Mesodermal cell (in vitro differentiated cells): ENCODE measurements at regions not wholly inside any gene's neighbourhood (a gene's known extent, or its start where the extent isn't known, plus 50 kb on each side); places are given as distances from the start of the nearest gene placed in this dataset.
"Not testable (repeated sequence)": the region's sequence is repeated elsewhere in the genome, so short reads cannot be mapped to it uniquely, and the experiment has no call there.

ENCODE experiments used
- H3K27ac ChIP-seq: 2 replicates; pipeline ENCODE4 v1.7.0; 2013; ENCODE audit warnings: mild to moderate bottlenecking, low read depth, low read length, moderate library complexity; ENCODE audit not compliant: severe bottlenecking
- H3K36me3 ChIP-seq: 2 replicates; pipeline ENCODE4 v1.7.1; 2013; ENCODE audit warnings: mild to moderate bottlenecking, low read length, moderate library complexity; ENCODE audit not compliant: control insufficient read depth, insufficient read depth
- H3K4me1 ChIP-seq: one replicate; pipeline ENCODE4 v1.7.1; 2013; ENCODE audit warnings: mild to moderate bottlenecking, low read length; ENCODE audit not compliant: insufficient read depth, control insufficient read depth, poor library complexity, severe bottlenecking
- H3K4me3 ChIP-seq: 2 replicates; pipeline ENCODE4 v1.7.0; 2013; ENCODE audit warnings: low read length, control low read depth, mild to moderate bottlenecking; ENCODE audit not compliant: insufficient read depth, poor library complexity, severe bottlenecking; ENCODE audit errors: extremely low read depth
- H3K9me3 ChIP-seq: 2 replicates; pipeline ENCODE4 v1.7.1; 2013; ENCODE audit warnings: mild to moderate bottlenecking, low read length, moderate library complexity; ENCODE audit not compliant: control insufficient read depth
- WGBS, 2 experiments: methylation state at CpG; one replicate each; pipeline ENCODE4 v1.1.5; 2013; ENCODE audit warnings: missing lambda C conversion rate in 2 of 2; ENCODE audit not compliant: insufficient coverage in 2 of 2; 5-methylcytosine and 5-hydroxymethylcytosine counted together

- WGBS, 2 experiments: 60 to 93% methylated on average over 1 to 3 of the region's 3 CpGs
- Histone ChIP-seq H3K4me3 (no peak overlapping the region), H3K4me1 (no peaks in the 10 kb centered on the region), H3K27ac (no peak overlapping the region), H3K36me3 (no peaks in the 10 kb centered on the region), H3K9me3 (no peaks in the 10 kb centered on the region)
These were observed 116.6 kb upstream of the RAI2 start for GRCh38 chrX:17977696-17978095.

GRCh38 chrX:17976955-17977354 is 115.9 kb upstream of the RAI2 start:
- H3K4me1 ChIP-seq: no peaks in the 10 kb centered on the region
- no peak overlapping the region for H3K27ac ChIP-seq
- no peak overlapping the region for H3K4me3 ChIP-seq
- no peaks in the 10 kb centered on the region for H3K36me3 ChIP-seq
- 100% methylated on average over 1 of the region's 3 CpGs; no CpG with 5 or more reads in 1 of the 2 experiments for WGBS, 2 experiments
- H3K9me3 ChIP-seq: no peaks in the 10 kb centered on the region

GRCh38 chrX:17975349-17975748 is 114.3 kb upstream of the RAI2 start:
- no CpG with 5 or more reads among the region's 5 CpGs for WGBS, 2 experiments
- not testable (repeated sequence) for H3K27ac ChIP-seq, H3K4me1 ChIP-seq, H3K4me3 ChIP-seq, H3K9me3 ChIP-seq, H3K36me3 ChIP-seq

GRCh38 chrX:17968367-17968766 is 107.3 kb upstream of the RAI2 start:
- 100% methylated on average over 2 of the region's 8 CpGs; no CpG with 5 or more reads in 1 of the 2 experiments for WGBS, 2 experiments
- H3K4me3 ChIP-seq: no peak overlapping the region
- no peaks in the 10 kb centered on the region for H3K36me3 ChIP-seq
- no peaks in the 10 kb centered on the region for H3K4me1 ChIP-seq
- no peak overlapping the region for H3K27ac ChIP-seq
- no peaks in the 10 kb centered on the region for H3K9me3 ChIP-seq

- Histone ChIP-seq H3K4me3 (no peak overlapping the region), H3K36me3 (no peaks in the 10 kb centered on the region), H3K9me3 (no peaks in the 10 kb centered on the region), H3K27ac (no peak overlapping the region), H3K4me1 (no peaks in the 10 kb centered on the region)
- WGBS, 2 experiments: 100% methylated on average over 1 of the region's 3 CpGs; no CpG with 5 or more reads in 1 of the 2 experiments
These were observed 106.8 kb upstream of the RAI2 start for GRCh38 chrX:17967888-17968287.

GRCh38 chrX:17964871-17965270 is 103.8 kb upstream of the RAI2 start:
- H3K9me3 ChIP-seq: no peaks in the 10 kb centered on the region
- H3K27ac ChIP-seq: no peak overlapping the region
- no CpG with 5 or more reads among the region's 1 CpG for WGBS, 2 experiments
- no peak overlapping the region for H3K4me3 ChIP-seq
- H3K4me1 ChIP-seq: no peaks in the 10 kb centered on the region
- H3K36me3 ChIP-seq: no peaks in the 10 kb centered on the region

GRCh38 chrX:17960891-17961290 is 99.8 kb upstream of the RAI2 start:
- Histone ChIP-seq H3K27ac (no peak overlapping the region), H3K4me3 (no peak overlapping the region), H3K9me3 (no peaks in the 10 kb centered on the region), H3K36me3 (no peaks in the 10 kb centered on the region), H3K4me1 (no peaks in the 10 kb centered on the region)
- no CpG with 5 or more reads among the region's 3 CpGs for WGBS, 2 experiments

- Histone ChIP-seq H3K4me1 (no peaks in the 10 kb centered on the region), H3K27ac (no peak overlapping the region), H3K9me3 (no peaks in the 10 kb centered on the region), H3K4me3 (no peak overlapping the region), H3K36me3 (no peaks in the 10 kb centered on the region)
- WGBS, 2 experiments: 50 to 80% methylated on average over 1 to 4 of the region's 10 CpGs
These were observed 83.9 kb upstream of the RAI2 start for GRCh38 chrX:17944833-17945497.

GRCh38 chrX:17941171-17941570 is 80.1 kb upstream of the RAI2 start:
- H3K36me3 ChIP-seq, H3K4me3 ChIP-seq, H3K9me3 ChIP-seq, H3K27ac ChIP-seq, H3K4me1 ChIP-seq: not testable (repeated sequence)
- 83 to 100% methylated on average over 1 of the region's 2 CpGs for WGBS, 2 experiments

GRCh38 chrX:17939724-17940123 is 78.6 kb upstream of the RAI2 start:
- 100% methylated on average over 1 of the region's 2 CpGs; no CpG with 5 or more reads in 1 of the 2 experiments for WGBS, 2 experiments
- Histone ChIP-seq H3K36me3 (no peaks in the 10 kb centered on the region), H3K4me3 (no peak overlapping the region)

GRCh38 chrX:17933856-17934255 is 72.8 kb upstream of the RAI2 start:
- Histone ChIP-seq H3K9me3 (no peaks in the 10 kb centered on the region), H3K4me3 (no peak overlapping the region), H3K36me3 (no peaks in the 10 kb centered on the region), H3K4me1 (no peaks in the 10 kb centered on the region), H3K27ac (no peak overlapping the region)
- 100% methylated on average over 1 of the region's 3 CpGs; no CpG with 5 or more reads in 1 of the 2 experiments for WGBS, 2 experiments

More at GRCh38 chrX:17939724-17940123, 78.6 kb upstream of the RAI2 start:
- no peaks in the 10 kb centered on the region for H3K4me1 ChIP-seq
- no peak overlapping the region for H3K27ac ChIP-seq
- H3K9me3 ChIP-seq: no peaks in the 10 kb centered on the region
